GM12891 (cell line): ENCODE measurements at regions not wholly inside any gene's neighbourhood (a gene's known extent, or its start where the extent isn't known, plus 50 kb on each side); places are given as distances from the start of the nearest gene placed in this dataset.

Source experiments
- POLR2A ChIP-seq: IDR thresholded peaks from 2 replicates; pipeline ENCODE4 v1.6.1; 2011; ENCODE audit warnings: low read depth, low read length, control low read depth
- POLR2AphosphoS5 ChIP-seq: IDR thresholded peaks from 2 replicates; pipeline ENCODE4 v1.6.1; 2011; ENCODE audit warnings: low read depth, low read length, control low read depth

DNA sequence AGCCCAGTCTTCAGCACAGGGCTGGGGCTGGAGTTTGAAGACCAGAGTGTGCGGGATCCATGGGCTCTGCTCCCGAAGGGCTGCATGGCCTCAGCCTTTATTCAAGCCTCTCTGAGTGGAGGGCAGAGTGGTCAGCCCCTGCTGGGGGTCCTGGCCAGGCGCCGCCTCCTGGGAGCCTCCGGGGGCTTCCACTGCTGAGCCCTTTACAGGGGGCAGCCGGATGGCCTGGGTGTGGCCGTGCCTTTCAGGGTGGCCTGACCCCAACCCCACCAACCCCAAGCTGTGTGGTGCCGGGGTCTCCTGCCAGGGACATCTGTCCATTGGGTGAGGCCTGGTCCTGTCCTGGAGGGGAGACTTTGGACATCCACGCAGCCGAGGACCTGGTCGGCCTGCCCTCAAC is 76.0 kb upstream of the SLCO4A1 start:
- TF ChIP-seq POLR2A (no peak), POLR2AphosphoS5 (no peak)
